CD4-positive, alpha-beta T cell treated with Interleukin-2 at 100 ng/mL for 4 hours (primary cell): ENCODE measurements at regions not wholly inside any gene's neighbourhood (a gene's known extent, or its start where the extent isn't known, plus 50 kb on each side); places are given as distances from the start of the nearest gene placed in this dataset.

Source experiments
- DNase-seq: peaks from one replicate; pipeline ENCODE4 v3.0.0-alpha.2; 2020; ENCODE audit warnings: low spot score

DNA sequence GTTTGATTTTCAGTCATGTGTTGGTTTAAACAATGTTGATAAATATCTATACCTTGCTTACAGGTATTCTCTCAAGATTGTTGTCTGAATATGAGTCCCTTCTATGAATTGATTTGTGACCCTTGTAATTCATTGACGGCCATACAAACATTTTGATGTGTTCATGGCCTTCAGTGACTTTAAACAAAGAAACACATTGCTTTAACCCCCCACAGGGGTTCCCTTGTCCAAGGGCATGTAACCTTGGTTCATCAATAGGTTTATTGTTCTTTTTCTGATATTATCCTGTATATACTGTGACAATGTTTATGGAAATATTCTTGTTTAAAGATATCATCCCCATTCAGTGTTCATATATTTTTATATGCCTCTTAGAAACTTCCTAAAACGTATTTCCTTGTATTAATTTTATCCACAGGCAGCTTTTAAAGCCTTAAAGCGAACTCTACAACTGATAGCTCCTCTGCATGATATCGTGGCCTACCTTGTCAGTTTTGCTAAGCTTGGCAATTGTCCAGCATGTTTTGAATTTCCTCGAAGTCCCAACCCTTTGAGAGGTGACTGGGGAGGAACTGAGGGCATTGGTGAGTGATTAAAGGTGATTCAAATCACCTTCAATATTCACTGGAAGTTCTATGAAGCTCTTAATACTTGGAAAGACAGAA, 87.0 kb downstream of the CD164 start:
- no peak for DNase-seq

DNA sequence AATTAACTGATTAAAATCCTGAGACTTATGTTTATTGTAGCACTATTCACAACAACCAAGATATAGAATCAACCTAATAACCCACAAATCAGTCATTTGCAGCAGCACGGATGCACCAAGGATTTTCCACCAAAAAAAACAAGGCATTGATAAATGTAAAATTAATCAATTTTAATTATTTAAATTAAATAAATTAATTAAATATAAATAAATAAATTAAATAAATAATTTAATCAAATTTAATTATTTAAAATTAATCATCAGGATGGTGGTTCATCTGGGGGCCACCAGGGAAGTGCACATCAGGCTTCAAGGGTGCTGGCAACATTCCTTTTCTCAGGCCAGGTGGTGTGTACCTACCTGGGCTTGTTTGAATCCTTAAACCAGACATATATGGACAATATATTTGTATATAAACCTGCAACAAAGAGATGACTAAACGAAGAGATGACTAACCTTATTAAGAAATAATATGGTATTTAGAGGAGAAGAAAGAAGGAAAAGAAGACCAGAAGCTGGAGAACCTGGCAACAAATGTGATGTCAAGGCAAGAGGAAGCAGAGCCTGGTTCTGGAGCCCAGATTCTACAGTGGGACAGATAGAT, 89.2 kb downstream of the CD164 start:
- no peak for DNase-seq

DNA sequence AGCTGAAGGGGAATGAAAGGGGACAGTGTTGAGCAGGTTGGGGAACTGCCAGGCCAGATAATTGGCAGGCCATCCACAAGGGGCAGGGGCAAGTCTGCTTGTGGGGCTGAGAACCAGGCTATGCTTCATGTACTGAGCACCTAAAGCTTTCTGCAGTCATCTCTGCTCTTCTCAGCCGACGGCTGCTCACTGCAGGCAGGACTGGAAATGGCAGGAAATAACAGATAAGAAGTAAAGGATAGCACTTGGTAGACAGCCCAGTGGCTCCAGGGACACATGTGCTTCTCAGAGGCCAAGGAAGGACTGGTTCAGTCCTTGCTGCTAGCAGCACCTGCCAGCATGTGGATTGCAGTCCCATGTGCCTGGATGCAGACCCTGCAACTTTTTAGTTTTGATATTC, 89.8 kb downstream of the CD164 start:
- no peak for DNase-seq

DNA sequence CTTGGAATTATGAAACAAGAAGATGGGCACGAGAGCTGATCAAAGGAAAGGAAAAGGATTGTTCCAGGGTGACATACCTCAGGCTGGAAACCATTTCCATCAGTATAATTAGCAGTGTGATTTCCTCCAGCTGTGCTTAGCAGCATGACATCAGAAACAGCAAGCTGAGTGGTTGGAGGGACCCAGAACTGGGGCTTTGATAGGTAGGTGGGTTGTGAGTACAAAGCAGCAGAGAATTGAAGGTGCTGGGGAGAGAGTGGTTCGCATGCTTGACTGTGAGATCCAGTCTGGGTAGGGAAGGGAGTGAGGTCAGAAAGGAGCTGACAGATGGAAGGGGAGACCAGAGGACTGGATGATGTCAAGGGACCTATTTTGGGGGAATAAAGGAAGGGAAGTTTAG, 90.4 kb downstream of the CD164 start:
- no peak for DNase-seq

DNA sequence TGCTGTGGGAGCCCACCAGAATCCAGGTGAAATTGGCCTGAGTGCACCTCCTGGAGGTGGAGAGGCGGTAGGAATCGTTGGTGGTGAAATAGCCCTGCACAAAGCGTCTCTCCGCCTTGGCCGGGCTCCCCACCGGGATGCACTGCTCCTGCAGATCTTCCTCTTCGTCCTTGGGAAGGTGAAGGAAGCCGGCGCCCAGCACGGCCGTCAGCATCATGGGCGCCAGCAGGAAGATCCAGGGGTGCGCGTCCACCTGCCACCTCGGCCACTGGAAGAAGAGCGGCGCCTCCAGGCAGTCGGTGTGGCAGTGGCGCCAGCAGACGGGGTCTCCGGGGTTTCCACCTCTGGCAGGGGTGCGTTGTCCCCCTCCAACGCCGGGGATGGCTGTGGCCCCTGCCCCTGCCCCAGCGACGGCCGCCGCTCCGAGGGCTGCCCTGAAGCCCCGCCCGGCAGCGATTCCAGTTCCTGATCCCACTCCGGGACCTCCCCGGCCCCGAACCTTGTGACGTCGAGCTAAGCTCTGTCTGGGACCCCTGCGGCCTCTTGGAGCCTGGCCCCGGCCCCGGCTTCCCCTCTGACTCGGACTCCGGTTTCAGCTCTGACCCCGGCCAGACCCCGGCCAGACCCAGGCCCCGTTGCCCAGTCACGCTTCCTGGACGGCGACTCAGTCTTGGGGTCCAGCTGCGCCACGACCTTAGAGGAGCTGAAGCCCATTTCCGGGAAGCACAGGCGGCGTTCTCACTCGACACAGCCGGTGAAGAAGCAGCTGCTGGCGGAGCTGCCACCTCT, 91.9 kb downstream of the CD164 start:
- no peak for DNase-seq

DNA sequence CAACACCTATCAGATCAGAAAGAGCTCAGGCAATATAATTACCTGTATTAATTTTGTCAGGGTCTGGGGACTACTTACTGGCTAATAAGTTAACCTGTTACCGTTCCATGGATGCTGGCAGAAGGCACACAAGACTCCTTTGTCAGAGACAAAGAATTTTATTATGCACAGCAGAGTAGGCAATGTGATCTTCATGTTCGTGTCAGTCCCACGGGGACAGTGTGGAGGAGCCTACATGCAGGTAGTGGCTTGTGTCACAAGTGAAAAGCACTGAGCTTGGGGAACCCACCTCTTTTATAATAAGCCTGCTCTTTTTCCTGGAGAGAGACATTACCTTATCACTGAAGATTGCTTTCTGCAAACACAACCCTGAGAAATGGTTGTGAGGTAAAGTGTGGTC, 96.9 kb downstream of the CD164 start:
- no peak for DNase-seq

DNA sequence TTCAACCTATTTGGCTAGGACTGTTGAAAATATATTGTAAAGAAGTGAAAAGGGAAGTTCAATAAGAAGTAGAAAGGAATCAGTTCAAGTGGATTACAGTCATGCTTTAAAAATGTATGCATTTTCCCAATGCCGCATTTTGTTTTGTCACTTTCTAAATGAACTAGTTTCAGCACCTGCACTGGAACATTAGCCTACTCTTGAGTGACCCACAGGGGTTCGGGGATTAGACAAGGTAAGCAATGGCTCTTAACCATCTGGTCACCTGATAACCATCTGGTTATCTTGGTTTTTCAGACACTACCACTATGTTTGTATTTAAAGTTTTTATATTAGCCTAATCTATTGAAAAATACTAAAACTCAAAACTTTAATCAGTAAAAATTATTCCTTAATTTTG, 97.6 kb downstream of the CD164 start:
- no peak for DNase-seq

DNA sequence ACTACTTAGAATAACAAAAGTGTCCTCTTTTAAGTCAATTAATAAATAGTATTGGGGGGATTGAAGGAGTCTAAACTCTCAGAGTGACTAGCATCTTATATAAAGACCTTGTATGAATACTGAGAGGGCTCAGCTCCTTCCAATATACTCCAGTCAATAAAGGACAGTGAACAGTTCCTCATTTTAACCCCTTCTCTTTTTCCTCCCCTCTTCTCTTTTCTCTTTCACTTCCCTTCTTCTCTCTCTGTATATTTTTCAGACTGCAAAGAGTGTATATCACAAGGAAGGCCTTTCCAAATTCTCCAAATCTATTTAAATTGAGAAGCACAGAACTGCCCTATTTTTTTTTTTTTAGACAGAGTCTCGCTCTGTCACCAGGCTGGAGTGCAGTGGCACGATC, 99.5 kb downstream of the CD164 start:
- no peak for DNase-seq

DNA sequence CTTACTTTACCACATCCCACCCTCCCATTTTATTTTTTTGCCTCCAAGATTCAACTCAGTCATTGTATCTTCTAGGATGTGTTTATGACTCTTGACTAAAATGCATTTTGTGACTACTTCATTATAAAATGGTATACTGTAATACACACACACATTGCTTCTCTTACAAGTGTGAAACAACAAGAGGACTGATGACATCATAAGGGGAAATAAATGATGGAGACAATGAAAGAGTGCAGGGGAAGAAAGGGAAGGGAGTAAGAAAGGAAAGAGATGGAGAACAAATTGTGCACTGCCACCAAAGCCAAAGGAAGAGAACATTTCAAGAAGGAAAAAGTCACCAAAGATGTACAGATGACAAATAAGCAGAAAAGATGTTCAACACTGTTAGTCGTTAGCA, 102.6 kb downstream of the CD164 start:
- DNase-seq: no peak

DNA sequence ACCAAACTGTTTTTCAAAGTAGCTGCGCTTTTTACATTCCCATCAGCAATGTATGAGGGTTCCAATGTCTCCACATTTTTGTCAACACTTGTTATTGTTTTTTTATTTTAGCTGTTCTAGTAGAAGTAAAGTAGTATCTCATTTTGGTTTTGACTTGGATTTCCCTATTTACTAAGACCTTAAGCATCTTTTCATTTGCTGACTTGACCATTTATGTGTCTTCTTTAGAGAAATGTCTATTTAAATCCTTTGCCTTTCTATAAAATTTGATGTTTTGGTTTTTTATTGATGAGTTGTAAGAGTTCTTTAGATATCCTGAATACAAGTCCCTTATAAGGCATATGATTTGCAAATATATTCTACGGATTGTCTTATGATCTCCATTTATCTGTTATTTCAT, 110.6 kb downstream of the CD164 start:
- no peak for DNase-seq

DNA sequence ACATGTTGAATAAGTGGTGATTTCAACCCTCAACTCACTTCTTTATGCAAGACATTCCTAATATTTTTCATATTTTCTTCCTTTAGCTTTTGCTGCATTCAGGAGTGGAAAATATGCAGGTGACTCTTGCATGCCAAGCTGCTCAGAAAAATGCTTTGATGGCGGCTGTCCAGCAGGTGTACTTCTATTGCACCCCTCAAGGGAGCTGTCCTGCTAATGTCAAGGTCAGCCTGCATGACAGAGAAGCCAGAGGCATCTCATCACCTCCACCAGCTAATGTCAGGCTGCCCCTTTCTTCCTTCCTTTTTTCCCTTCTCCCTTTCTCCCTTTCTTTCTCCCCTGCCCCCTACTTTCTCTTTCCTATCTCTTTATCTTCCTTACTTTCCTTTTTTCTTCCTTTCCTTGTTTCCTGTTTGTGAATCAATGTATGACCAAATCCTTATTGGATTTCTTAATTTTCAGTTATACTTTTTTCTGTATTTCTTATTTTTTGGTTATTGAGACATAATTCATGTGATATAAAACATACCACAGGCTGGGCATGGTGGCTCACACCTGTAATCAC, 112.2 kb downstream of the CD164 start:
- DNase-seq: no peak

DNA sequence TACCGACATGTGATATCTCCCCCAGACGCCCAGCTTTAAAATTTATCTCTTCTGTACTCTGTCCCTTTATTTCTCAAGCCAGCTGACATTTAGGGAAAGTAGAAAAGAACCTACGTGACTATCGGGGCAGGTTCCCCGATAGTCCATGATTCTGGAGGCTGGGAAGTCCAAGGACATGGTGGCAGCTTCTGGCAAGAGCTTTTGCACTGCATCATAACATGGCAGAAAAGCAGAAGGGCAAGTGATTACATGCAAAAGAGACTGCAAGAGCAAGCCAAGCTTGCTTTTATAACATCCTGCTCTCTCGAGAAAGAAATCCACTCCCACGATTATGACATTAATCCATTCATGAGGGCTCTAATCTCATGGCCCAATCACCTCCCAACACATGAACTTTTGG, 113.2 kb downstream of the CD164 start:
- no peak for DNase-seq

DNA sequence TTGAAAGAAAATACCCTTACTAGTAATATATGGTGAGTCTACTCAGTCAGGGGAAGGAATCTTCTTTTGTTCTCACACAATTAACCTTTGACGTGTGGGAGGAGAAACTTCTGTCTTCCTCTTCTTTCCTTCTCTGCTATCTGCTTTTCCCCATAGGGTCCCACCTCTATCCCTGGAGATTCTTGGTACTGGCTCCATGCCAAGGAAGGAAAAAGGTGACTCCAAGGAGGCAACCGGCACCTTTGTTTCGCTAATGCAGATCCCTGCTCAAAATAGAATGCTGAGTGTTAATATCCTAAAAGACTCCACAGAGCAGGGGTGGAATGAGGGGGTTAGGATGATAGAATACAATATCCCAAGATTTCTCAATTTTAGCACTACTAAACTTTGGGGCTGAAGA, 116.7 kb downstream of the CD164 start:
- no peak for DNase-seq

DNA sequence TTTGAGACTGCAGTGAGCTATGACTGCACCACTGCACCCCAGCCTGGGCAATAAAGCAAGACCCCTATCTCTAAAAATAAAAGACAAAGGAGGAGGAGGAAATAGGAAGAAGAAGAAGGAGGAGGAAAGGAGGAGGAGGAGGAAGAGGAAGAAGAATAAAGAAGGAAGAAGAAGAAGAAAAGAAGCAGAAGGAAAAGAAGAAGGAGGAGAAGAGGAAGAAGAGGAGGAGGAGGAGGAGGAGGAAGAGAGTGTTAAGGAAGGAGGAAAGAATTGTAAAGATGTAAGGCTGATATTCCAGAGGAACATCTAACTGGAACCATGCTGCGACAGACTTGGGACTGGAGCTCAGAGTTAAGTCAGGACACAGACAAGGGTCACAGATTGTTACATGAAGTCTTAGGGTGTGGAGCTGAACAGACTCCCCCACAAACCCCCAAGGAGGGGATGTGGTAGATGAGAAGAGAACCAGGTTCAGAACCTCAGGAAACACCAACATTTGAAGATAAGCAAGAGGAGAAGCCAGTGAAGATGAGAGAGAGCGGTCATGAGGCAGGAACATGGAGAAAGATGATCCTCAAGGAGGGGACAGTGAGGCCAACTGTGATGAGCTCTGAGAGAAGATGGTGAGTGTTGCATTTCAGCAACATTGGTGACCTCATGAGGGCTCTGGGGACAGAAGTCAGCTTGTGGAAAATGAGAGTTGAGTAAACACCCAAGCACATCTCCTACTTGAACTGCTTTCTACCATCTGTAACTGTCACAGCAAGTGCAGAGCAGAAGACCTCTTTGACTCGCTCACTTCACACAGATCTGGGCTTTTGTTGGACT, 118.2 kb downstream of the CD164 start:
- DNase-seq: no peak

DNA sequence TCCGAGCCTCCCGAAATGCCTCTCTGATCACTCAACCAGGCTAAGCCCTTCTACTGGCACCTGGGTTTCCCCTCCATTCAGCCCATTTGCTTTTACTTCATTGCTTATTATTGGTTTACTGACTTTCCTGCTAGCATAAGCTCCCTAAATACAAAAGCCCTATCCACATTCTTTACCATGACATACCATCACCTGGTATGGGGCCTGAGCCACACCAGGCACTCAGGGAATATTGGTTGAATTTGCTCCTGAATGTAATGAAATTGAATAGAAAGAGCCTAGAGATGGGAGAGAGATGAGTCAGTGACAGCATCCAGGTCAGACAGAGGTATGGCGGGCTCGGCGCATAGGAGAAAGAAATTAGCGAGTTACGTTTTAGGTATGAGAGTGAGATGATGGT, 120.0 kb downstream of the CD164 start:
- no peak for DNase-seq

DNA sequence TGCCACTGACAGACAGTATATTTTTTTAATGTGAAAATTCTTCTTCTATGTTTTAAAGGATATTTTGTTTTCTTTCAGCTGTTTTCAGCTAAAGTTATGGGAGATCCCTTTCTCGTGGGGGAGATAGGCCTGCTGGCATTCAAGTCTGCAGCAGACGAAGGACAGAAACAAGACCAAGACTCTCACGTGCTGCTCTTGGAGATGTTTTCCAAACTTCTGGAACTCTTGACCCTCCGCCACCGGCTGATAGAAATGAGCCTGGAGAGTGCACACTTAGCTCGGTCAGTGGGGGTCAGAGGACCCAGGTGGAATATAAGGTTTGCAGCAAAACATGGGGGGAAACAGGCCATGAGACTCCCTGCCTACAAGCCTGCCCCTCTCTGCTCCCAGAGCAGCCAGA, 120.5 kb downstream of the CD164 start:
- no peak for DNase-seq

DNA sequence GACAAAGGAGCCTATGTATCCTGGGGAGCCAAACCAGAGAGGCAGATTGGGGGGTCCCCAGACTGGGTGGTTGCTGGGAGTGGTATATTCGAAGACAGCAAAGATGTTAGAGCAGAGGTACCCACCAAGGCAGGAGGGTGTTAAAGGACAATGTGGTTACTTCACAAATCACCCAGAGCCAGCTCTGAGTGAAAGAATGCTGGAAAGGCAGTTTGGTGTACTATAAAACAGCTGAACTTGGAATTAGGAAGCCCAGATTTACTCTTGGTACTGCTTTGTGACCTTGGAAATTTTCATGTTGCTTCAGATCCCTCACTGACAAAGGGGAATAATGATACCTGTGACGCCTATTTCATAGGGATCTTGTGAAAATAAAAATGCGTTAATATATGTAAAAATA, 121.6 kb downstream of the CD164 start:
- DNase-seq: no peak

DNA sequence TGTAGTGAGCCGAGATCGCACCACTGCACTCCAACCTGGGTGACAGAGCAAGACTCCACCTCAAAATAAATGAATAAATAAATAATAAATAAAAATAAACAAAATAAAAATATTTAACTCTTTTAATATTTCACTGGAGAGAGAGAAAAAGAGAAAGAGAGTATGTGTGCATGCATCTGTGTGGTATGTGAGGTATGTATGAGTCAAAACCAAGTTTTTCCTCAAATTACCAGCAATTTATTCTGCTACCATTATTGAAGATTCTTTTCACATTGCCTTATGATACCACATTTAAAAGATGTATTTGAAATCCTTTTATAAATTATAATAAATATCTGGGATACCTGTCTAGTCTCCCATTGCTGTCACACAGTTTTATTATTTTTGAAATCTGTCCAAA, 122.1 kb downstream of the CD164 start:
- no peak for DNase-seq

DNA sequence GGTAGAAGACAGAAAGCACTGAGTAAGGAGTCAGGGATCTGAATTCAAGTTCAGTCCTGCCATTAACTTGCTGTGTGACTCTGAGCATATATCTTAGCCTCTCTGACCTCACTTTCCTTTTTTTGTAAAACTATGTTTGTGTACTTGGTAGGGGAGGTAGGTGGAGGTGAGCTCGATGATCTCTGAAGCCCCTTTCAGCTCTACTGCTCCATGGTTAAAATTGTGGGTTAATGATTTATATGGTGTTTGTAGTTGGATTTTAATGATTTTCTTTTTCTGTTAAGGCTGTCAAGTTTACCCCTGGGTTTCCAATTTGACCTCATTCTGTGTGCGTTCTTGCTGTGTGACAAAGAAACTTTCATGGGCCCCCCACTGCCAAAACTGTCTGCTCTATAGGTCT, 124.1 kb downstream of the CD164 start:
- DNase-seq: no peak

DNA sequence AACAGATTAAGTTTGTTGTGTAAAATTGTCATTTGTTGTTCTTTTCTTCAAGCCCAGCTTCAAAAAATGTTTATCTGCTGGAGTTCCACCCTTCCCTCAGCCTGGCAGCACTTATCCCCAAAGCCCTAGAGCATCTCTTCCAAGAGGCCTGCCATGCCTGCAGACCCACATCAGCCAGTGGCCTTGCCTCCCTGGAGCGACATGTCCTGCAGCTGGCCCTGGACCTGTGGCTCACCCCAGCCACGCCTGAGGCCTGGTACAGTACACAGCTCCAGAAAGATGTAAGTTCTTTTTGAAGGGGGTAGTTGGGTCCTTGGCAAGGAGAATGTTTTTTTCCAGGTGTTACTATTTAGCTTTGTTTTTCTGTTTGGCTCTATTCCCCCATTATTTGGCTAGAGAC, 124.8 kb downstream of the CD164 start:
- DNase-seq: no peak

DNA sequence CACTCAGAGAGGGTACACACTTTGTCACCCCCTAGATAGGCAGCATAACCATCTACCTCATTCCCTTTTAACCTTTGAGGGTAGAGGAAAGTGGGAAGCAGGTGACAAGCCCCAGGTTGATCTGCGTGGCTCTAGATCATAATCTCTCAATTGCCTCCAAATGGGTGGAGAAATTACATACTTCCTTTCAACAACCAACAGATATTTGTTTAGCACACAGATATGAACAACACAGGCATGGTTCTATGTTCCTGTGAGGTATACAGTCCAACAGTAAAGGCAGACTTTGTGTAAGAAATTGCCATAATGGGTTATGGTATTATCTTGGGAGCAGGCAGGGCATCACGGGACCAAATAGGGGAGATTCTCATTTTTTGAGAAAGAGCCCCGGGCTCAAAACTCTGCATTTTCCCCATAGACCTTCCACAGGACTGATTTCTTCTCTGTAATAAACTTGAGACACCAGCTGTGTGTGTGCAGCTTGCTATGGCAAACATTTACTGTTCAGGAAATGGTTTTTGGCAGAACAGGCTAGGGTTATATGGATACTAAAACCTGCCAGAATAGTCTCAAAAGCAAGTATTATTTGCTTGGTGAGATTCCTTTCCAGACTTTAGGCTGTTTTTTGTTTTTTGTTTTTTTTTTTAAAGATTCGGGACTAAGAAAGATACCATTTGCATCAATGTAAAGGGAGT, 126.2 kb downstream of the CD164 start:
- no peak for DNase-seq

DNA sequence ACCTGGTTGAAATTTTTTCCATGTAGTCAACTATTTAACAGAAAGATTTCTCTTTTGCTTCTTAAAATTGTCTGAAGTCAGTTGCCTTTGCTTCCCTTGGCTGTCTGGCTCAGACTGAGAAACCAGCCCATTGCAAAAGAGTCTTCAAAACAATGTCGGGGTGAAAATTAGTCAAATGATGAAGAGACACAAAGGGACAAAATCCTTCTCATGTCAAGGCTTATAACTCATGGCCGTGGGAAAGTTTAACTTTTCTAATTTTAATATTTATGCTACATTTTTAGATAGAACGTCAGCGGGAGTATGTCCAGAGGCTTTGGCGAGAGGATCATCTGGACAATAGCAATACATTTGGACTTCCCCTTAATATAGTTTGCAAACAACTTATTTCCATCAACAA, 127.2 kb downstream of the CD164 start:
- no peak for DNase-seq
